ENCODE measurements at regions not wholly inside any gene's neighbourhood (a gene's known extent, or its start where the extent isn't known, plus 50 kb on each side); places are given as distances from the start of the nearest gene placed in this dataset.

DNA sequence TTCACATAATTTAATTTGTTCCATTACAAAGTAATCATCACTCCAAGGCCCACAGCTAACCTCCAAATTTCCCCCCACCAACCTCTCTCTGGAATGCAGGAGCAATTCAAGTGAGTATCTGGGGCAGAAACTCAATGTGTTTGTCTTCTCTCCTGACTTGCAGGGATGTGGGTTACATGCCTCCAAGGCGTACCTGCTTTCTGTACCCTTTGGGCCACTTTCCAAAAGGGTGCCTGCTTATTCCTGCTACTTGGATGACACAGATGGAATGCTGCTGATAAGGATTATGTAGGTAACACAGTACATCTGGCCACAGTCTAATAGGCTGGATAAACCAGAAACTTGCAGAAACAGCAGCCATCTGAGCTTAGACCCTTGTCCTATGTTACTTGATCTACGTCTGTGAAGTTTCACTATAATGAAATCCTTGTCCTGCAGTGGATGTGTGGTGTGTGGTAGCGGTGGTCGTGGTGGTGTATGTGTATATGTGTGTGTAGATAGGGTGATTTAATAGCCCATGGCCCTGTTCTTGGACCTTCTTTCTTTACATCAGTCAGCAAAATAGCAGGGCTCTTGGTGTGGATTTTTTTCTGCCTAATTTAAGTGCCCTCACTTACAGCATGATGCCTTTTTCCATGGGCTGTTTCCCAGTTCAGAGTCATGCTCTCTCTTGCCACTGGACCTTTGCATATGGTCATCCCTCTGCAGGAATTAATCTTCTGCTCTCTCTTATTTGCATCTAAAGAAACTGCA is 175.9 kb downstream of the ZDHHC21 start:
- no peak for DNase-seq

- no peak for DNase-seq
These were observed 176.6 kb downstream of the ZDHHC21 start for GRCh38 chr9:14516656-14517055.

DNA sequence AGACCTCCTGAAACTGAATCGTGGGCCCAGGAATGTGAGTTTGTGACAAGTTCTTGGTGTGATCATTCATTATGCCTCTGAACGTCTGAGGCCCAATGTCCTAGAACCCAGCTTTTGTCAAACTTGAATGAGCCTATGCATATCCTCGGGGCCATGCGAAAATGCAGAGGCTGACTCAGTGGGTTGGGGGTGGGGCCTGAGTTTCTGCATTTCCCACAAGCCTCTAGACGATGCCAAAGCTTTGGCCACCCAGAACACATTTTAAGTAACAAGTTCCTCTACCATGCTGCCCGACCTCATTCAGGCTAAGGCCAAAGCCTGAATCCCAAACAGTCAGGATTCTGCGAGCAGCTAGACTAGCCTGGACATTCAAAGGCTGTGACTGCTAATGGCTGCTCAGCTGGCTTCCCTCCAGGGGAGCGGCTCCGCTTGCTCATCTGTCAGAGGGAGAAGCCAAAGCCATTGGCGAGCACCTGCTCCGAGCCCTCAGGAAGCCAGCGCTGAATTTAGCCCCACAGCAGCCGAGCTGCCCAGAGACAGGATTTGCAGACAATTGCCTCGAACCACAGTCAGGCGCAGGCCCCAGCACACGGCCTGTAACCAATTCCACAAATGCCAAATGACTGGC is 177.5 kb downstream of the ZDHHC21 start:
- no peak for DNase-seq

- DNase-seq, result no peak
These were observed 178.2 kb downstream of the ZDHHC21 start for GRCh38 chr9:14515049-14515448.

DNA sequence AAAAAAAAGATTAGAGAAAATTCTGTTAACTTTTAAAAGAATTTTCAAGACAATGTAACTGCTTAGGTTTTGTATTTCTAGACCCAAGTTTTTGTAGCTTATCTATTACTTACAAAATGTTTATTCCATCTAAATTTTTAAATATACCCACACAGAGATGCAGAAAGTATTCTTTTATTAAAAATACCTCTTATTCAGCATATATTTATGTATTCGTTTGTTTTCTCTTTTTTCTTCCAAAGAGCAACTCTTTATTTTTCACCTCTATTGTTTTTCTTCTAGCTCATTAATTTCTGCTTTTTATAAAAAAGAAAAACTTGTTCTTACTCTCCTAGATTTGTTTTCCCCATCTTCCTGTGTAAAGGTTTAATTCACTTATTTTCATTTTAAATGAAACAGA is 180.3 kb downstream of the ZDHHC21 start:
- DNase-seq, result no peak

GRCh38 chr9:14511452-14511851 is 181.8 kb downstream of the ZDHHC21 start:
- no peak for DNase-seq

DNA sequence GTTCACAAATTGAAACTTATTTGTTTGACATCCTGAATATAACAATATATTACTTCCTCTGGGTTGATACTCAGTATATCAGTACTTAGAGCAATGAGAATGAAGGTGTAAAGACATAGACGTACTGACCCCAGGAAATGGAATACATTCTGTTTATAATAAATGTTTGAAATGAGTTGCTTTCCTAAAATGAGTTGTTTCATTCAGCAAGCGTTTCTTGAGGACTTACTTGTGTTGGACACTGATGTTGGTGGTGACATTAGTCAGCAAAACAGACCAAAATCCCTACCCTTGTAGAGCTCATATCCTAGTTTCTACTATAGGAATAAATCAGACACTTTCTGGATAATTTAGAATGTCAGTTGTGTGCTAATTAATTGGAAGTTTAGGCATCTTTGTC is 184.3 kb downstream of the ZDHHC21 start:
- DNase-seq, result no peak

DNA sequence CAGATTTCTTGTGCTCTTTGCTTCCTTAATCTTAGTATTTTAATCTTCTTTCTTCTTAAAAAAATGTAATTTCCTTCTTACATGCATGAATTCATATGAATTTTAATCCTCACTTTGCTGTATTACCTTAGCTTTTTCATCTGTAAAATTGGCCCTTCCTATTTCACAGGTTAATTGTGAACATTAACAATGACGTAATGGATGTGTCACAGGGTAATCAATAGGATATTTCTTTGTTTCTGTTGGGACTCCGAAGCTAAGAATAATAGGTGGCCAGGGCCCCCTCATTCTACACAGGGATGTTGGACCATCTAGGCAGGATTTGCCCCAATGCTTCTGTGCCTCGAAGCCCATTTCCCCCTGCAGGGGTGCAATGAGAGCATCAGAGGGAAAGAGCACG is 187.4 kb upstream of the NFIB start:
- DNase-seq, result no peak

DNA sequence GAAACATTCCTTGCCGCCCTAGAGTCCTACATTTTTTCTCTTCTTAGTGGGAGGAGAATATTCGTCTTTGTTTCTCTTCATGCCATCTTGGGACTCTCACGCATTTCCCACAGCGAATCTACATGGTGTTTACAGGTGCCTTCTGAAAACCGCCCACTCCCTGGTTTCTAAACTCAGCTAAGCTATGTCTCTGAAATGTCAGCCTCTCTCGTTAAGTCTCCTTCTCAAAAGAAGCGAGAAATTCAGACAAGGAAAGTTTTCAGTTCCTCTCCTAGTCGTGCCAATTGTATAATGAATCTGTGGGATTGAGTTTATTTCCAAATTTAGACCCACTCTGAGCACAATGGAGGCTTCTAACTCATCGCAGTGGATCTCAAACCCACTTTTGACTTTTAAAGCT is 186.8 kb upstream of the NFIB start:
- no peak for DNase-seq

GRCh38 chr9:14499976-14500375 is 186.0 kb upstream of the NFIB start:
- DNase-seq, result no peak

DNA sequence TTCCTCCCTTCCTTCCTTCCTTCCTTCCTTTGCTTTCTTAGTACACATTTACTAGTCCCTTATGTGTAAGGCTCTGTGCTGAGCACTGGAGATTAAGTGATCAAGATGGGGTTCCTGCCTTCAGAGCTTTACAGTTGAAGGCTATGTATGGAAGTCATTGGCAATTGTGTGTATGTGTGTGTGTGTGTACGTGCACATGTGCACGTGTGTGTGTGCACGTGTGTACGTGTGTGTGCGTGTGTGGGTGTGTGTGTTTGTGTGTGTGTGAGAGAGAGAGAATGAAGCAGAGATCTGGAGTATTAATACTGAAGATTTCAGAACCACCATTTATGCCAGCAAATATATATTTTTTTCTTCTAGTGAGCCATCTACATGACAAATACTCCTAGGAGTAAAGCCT is 184.9 kb upstream of the NFIB start:
- no peak for DNase-seq

DNA sequence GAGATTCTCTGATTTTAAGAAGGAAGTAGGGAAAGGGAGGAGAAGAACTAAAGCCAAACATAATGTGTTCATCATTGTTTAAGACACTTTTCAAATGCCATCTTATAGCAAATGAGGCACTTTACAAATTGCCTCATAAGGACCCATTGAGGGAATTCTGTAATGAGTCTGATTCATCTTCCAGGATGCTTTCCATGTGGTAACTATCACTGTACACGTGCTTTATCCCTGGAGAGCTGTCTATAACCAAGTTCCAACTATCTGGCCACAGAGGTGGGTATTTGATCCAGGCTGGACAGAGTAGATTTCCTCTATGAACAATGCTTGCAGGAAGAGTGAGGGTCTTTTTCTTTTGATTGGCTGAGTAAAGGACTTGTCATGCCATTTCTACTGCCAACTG is 183.5 kb upstream of the NFIB start:
- no peak for DNase-seq

GRCh38 chr9:14488421-14489190 is 174.7 kb upstream of the NFIB start:
- DNase-seq, result no peak

DNA sequence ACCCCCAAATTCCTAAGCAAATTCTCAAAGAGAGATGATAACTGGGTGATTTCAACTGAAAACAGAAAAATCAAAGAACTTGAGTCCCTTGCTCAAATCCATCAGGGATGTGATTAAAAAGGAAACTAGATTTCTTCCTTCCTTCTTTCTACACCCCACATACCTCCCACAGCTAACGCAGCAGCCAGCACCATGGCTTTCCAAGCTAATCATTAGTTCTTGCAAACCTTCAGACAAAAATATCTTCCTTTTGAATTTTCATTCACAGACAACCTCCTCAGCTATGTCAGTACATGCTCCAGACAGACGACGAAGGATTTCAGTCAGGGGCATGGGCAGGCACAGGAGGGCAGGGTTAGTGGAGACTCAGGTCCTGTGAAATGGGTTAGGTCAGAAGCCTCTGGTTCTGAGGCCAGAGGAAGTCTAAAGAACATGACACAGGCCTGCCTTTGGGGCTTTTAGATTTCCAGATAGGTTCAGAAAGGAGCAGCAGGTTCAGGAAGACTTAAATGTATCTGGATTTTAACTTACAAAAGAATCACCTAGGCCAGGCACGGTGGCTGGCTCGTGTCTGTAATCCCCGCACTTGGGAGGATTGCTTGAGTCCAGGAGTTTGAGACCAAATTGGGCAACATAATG is 173.7 kb upstream of the NFIB start:
- DNase-seq, result no peak

DNA sequence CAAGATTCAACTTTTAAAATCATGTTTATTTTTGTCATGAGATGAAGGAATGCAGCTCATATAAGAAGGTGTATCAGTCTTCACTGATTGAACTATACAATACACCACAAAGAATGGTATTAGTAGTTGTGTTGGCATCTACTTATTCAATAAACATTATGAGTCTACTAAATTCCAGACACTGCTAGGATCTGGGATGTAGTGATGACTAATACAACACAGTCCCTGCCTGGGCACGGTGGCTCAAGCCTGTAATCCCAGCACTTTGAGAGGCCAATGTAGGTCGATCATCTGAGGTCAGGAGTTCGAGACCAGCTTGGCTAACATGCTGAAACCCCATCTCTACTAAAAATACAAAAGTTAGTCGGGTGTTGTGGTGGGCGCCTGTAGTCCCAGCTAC is 171.4 kb upstream of the NFIB start:
- no peak for DNase-seq

- DNase-seq, result no peak
These were observed 168.9 kb upstream of the NFIB start for GRCh38 chr9:14482856-14483255.

DNA sequence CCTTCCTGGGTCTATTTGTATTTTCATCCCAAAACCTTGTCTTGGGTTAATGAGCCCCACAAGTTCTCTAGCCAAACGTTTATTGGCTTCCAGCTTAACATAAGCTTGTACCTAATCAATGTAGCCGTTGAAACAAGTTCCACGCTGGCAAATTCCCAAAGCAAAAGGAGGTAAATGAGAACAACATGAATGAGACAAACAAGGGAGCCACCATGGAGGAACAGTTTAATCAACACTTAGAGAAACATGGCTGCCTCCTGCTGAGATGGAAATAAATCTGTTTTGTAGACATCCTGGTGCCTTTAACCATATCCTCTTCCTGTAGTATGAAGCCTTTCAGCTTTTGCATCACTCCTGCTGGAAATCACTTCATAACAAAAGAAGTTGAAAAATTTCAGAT is 166.6 kb upstream of the NFIB start:
- DNase-seq, result no peak

GRCh38 chr9:14479163-14479560 is 165.2 kb upstream of the NFIB start:
- DNase-seq, result no peak

DNA sequence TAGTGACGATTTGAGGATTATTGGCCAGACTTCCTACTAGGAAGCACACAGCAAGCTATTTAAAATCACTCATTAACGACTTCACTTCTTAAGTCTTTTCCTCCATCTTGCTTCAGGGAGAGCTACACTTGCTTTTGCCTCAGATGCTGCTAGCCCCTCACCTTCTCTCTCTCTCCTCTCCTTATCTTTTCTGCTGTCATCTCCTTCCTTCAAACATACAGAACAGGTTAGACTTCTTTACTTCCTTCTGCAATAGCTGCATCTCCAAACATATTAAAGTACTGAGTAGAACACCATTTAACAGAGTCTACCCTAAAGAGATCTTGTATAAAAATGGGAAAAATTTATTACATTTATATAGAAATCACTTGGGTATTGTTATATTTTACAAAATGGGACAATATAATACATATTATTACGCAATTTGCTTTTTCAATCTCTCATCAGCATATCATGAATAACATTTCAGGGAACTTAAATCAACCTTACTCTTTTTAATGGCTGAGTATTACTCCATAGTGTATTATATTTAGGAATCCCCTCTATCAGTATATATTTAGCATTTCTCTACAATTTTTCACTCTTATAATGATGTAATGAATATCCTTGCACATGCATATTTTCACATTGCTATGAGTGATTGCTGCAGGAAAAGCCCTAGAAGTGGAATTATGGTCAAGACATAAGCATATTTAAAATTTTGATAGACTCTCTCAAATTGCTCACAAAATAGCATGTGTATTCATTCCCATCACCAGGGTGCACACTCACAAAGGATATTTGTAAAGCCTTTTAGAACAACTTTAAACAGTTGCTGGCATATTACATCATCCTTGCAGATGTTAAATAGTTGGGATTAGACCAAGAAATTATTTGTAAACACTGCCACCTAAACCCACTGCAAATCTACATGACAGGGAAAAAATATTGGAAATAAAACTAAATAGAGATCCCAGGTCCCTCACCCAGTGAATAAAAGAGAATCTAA is 164.5 kb upstream of the NFIB start:
- DNase-seq, result no peak

- no peak for DNase-seq
These were observed 157.1 kb upstream of the NFIB start for GRCh38 chr9:14471041-14471440.

GRCh38 chr9:14467675-14468374 is 153.9 kb upstream of the NFIB start:
- no peak for DNase-seq

DNA sequence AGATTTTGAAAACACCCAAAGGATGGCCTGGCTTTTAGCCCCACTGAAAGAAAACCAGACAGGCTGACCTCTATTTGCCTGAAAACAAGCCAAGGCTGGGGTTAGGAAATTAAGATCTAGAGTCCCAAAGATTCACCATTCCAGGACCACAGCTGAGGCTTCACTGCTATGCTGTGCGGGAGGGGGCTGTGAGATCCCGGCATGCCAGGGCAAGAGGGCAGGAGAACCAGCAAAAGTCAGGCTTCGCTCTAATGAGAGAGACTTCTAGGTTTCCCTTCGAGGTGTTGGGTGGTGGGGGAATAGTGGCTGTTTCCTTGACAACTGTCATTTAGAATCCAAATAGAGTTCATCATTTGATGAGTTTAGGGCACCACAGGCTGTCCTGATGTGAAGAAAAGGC is 152.9 kb upstream of the NFIB start:
- no peak for DNase-seq
